T-helper 1 cell (primary cell): ENCODE measurements at regions not wholly inside any gene's neighbourhood (a gene's known extent, or its start where the extent isn't known, plus 50 kb on each side); places are given as distances from the start of the nearest gene placed in this dataset.

Experiments
- DNase-seq, 5 donors: peaks; one replicate each; pipeline ENCODE4 v3.0.0-alpha.2; 2012 to 2020

GRCh38 chr21:38997051-38997842 lies 186.0 kb downstream of the PSMG1 start:
- no peak for DNase-seq

GRCh38 chr21:38996355-38996754 lies 186.9 kb downstream of the PSMG1 start:
- no peak for DNase-seq

GRCh38 chr21:38995731-38996130 lies 187.5 kb downstream of the PSMG1 start:
- DNase-seq: no peak

DNA sequence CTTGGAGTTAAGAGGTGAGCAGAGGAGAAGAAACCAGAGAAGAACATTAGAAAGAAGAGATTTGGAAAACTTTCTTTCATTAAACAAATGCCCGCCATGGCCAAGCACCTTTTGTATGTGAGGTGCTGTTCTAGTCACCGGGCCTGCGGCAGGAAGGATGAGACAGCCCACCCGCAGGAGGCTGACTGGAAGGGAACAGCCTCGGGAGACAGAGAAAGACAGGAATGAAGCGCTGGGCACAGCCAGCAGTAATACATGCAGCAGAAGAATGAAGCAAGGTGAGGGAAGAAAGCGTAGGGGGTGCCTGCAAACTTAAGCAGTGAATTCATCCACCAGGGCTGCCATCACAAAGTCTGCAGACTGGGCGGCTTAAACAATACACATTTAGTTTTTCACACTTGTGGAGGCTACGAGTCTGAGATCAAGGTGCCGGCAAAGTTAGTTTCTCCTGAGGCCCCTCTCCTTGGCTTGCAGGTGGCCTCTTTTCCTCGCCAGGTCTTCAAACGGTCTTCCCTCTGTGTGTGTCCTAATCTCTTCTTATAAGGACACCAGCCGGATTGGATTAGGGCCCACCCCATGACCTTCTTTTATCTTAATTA lies 188.1 kb downstream of the PSMG1 start:
- no peak for DNase-seq

DNA sequence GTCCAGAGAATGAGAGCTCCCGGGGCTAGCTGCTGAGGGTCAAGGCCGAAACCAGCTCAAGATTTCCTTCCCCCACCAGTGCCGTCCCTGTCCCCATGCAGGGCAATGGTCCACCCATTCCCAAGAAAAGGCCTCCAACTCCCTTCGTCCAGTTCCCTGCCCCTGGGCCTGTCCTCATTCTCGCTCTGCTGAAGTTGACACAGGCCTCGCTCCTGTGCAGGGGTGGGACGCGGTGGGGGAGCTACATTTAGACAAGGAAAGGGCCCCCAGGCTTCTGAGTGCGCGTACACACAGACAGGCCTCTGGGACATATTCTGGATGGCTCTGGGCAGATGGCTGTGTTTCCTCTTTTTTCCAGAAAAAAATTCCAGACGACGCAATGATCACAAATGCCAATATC lies 188.3 kb downstream of the ETS2 start:
- DNase-seq: no peak

DNA sequence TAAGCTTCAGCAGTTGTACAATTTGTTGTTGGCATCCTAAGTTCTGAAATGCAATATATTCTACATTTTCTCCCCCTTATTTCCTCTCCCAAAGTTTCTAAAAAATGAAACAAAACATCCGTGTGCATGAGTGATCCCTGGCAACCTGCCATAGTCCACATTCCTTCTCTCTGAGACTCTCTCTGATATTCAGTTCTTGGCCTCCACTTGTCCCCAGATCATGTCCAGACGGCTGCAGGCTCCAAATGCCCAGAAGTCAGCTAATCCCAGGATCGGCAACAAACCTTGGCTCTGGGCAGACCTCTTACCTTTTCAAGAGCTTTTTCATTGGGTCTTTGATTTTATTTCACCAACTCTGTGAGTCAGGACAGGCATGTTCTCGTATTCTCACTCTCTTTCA lies 187.8 kb downstream of the ETS2 start:
- DNase-seq: no peak

- DNase-seq: no peak
Observed at GRCh38 chr21:38992737-38993136, 187.0 kb downstream of the ETS2 start.

DNA sequence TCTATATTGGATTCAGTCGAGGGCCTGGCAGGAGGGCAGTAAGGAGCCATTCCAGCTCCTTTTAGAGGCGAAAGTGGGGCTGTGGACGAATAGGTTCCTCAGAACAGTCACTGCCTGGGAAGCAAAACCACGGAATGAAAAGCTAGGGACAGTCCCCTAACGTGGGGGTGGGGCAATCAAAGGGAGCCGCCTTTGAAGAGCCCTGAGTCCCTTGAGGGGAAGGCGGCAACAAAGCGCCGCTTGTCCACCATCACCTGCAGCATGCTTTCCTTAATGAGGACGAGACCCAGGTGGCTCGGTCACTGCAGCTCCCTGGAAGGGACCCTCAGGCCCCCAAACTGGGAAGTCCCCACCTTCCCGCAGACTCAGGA lies 184.7 kb downstream of the ETS2 start:
- DNase-seq: no peak

- DNase-seq: no peak
Observed at GRCh38 chr21:38989745-38990423, 184.2 kb downstream of the ETS2 start.

DNA sequence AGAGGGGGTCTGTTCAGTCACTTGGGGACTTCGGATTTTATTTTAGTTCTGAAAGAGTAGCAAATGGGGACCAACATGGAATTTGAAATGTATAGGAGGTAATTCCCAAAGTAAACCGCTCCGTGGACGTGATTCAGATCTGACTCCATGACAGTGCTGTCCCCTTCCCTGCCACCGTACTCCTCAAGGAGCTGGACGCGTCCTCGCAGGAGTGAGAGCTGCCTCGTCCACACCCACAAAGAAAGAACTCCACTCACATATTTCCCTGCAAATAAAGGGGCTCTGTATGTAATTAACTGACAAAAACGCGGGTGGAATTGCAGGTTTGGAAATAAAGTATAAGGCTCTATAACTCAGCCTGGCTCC lies 183.6 kb downstream of the ETS2 start:
- DNase-seq: no peak

DNA sequence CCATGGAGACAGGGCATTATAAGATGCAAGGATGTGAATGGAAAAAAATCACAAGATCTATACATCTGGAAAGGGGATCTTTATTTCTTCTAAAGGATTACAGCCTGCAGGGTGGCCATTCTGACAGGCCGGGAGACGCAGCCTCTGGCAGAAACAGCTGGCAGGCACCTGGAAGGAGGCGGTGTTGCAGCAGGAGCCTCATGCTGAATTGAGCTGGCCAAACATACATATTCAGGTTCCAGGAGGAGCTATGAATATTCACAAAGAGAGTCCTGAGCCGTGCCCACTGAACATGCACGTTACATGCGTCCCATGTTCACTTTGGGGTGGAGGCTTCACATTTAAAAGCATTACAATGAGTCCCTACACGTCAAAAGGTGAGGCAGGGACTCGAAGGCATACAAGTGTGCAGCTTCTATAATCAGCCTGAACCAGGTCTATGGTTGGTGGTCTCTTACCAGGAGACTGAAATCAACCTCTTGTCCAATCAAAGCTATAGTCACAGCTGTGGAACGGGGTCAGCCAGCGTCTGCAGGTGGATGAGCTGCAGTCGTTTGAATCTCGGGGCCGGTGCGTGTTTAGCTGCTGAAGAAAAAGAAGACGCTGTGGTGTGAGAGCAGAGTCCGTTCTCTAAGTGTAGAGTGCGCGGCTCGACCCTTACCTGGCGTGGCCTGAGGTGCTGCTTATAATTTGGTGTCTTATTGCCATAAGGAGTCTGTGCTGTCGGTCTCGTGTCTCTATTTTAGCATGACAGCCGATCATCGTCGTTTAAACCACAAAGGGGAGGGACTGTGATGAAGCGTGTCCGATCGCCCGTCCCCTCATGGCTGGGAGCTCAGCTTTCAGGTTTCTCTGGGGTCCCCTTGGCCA lies 183.0 kb downstream of the ETS2 start:
- no peak for DNase-seq

- DNase-seq: no peak
Observed at GRCh38 chr21:38987633-38988508, 182.1 kb downstream of the ETS2 start.

GRCh38 chr21:38986806-38987632 lies 181.3 kb downstream of the ETS2 start:
- no peak for DNase-seq

DNA sequence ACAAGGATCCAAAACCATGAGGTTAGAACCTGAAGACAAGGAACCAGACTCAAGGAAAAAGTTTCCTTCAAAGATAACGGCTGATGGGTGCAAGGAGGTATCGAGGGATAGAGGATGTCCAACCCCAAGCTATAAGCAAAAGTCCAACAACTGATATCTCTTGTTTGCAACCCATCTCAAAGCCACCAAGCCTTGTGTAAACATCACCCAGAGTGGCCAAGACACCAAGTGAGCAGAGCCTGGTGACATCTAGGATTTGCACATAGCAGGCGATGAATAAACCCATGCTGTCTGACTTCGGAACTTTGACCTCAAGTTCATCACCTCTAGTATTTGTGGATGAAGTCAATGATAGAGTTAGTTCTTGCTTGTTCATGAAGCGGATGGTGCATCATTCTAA lies 180.7 kb downstream of the ETS2 start:
- no peak for DNase-seq

DNA sequence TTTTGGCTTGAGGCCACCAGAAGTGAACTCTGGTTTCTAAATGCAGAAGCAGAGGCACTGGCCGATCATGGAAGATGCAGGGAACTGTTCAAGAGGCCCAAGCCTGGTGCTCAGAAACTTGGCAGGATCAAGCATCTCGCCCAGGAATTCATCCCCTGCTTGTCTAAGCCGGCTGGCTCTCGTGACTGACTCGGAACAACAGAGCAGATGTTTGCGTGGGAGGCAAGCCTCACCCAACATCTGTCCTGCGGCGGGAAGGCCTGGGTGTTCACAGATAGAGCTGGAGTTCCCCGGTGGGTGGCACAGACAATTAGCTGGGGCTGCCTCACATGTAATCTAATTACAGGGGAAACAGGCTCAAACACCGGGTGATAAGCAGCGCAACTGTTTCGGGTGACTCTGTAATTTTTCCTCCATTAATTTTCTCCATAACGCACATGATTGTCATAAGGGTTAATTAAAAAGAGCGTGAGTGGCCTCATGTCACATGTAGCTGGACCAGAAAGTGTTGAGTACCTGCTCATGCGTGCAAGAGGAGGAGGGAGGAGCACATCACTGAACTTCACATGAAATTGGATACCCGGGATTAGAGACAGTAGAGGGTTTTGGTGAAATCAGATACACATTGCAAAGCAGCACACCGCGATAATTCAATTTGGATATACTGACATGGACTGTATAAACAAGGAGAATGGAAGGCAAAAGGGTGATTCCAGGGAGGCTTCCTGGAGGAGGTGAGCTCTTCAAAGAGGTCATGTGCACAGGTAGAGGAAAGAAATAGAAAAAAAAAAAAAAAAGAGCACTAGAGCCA lies 180.0 kb downstream of the ETS2 start:
- DNase-seq: peak in 1 of 5 donors; percentile 73

DNA sequence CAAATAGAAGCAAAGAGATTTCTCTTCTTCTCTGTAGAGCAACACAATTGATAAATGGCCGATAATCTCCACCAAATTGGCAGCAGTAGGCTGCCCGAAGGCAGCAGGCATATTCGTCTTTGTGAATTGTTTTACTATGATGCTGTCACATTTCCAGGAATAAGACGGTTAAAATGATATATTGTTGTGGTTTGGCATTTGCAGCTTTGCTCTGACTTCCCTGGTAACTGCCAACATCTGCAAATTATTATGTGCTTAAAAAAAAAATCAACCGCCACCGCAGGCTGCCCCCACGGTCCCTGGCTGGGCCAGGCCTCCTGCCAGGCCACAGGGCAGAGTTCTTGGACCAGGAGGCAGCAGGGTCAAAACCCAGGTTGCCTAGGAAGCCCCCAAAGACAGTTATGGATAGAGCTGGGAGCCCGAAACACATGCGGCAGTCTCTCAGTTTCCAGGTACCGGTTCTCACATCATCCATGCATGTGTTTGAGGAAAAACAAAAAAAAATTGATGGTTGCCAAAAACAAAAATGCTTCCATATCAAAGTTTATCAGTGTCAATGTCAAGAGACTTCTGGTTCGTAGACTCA lies 179.3 kb downstream of the ETS2 start:
- peak in 1 of 5 donors; percentile 77 for DNase-seq

DNA sequence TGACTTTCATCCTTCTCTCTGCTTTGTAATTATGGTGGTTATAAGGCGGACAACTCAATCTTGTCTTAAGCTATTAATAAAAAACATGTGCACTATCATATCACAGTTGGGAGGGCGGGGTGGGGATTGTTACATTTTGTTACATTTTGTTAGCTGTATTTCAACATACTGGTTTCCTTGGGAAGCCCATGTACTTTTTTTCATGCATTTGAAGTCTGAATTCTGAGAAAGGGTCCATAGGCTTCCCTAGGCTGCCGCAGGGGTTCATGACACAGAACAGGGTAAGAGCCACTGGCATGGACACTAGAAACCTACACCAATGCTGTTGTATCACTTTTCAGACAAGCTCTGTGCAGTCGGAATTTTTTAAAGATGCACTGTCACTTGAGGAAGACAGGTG lies 178.8 kb downstream of the ETS2 start:
- DNase-seq: no peak

DNA sequence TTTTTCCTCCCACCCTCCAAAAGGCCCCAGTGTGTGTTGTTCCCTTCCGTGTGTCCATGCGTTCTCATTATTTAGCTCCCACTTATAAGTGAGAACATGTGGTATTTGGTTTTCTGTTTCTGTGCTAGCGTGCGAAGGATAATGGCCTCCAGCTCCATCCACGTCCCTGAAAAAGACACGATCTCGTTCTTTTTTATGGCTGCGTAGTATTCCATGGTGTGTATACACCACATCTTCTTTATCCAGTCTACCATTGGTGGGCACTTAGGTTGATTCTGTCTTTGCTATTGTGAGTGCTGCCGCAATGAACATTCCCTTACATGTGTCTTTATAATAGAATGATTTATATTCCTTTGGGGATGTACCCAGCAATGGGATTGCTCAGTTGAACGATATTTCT lies 177.8 kb downstream of the ETS2 start:
- DNase-seq: no peak

DNA sequence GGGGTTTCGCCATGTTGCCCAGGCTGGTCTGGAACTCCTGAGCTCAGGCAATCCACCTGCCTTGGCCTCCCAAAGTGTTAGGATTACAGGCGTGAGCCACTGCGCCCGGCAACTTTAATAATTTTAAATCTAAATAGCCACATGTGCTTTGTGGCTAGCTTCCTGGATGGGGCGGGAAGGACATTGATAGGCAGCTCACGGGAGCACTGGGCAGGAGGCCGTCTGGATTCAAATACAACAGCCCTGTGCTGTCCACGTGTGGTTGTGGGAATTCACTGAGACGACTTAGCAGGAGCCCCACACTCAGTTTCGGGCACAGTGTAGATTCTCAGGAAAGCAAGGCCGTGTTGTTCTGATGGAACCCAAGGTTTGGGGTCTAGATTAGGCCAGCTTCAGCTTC lies 177.1 kb downstream of the ETS2 start:
- DNase-seq: no peak

- no peak for DNase-seq
Observed at GRCh38 chr21:38982096-38982495, 176.4 kb downstream of the ETS2 start.
